Activated CD4-positive, alpha-beta T cell treated with anti-CD3 and anti-CD28 coated beads, Interleukin-2, amount 50 U/mL, for 48 hours (primary cell): ENCODE measurements at regions not wholly inside any gene's neighbourhood (a gene's known extent, or its start where the extent isn't known, plus 50 kb on each side); places are given as distances from the start of the nearest gene placed in this dataset.
"Not testable (repeated sequence)": the region's sequence is repeated elsewhere in the genome, so short reads cannot be mapped to it uniquely, and the experiment has no call there.

Source experiments
- DNase-seq, 2 experiments: peaks; one replicate each; pipeline ENCODE4 v3.0.0-alpha.2; 2020

DNA sequence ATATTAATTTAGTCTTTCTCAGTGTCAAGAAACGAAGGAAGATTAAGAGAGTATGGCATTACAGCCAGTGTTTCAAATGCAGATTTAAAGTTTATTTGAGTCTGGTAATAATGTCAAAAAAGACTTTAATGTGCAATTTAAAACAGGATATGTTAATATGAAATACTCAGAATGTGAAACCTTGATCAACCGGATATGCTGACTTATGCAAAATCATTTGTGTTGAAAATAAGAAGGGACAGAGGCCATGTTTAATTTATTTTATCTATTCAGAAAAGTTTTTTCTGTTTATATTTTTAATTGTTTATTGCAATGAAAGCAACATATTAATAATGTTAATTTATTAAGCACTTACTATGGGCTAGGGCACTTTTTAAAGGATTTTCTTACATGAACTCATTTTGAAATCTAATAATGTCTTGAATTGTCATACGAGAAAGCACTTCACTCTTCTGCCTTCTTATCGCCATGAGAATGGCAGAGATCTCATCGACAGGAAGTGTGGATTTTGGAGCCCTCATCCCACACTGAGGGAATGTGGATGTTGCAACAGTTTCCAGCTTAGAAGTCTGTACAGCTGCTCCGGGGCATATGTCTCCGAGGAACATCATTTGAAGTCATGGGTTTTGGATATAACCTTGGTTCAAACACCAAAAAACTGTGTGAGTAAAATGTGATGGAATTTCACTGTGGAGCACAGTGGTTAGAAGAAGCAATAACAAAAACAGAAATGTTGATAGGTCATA is 1410.4 kb downstream of the EPHA7 start:
- no peak for DNase-seq

- no peak for DNase-seq
These were observed 1413.2 kb upstream of the MAP3K7 start for GRCh38 chr6:92000112-92000511.

DNA sequence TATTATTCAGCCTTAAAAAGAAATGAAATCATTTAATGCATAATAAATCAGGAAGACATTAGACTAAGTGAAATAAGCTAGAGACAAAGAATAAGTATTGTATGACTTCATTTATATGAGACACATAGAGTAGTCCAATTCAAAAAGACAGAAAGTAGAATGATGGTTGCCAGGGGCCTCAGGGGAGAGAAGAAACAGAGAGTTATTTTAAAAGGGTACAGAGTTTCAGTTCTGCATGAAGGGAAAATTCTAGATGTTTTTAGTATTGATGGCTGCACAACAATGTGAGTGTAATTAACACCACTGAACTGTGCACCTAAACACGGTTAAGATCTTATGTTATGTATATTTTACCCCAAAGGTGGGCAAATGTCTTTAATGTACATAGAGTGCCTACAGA is 1407.9 kb upstream of the MAP3K7 start:
- DNase-seq = no peak

GRCh38 chr6:91982559-91982958 is 1395.7 kb upstream of the MAP3K7 start:
- no peak for DNase-seq

GRCh38 chr6:91976797-91977196 is 1389.9 kb upstream of the MAP3K7 start:
- no peak for DNase-seq

- DNase-seq = no peak
These were observed 1383.8 kb upstream of the MAP3K7 start for GRCh38 chr6:91970700-91971099.

- no peak for DNase-seq
These were observed 1379.0 kb upstream of the MAP3K7 start for GRCh38 chr6:91965872-91966271.

DNA sequence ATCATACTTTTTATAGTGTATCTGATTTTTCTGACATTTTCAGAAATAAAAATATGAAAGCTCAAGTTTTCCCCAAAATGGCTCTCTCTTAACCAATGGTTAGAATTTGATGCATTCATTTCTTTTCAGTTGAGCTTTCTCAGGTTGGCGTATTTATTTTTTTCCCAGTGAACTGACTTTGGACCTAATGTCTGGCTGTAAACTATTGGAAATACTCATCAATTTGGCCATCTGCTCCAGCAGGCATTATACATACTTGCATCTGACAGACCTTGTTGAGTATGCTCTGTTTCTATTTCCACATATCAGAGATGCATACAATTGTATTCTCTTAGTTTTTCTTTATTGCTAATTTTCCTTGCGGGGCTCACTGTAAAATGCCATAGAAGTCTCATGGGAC is 1374.8 kb upstream of the MAP3K7 start:
- no peak for DNase-seq

DNA sequence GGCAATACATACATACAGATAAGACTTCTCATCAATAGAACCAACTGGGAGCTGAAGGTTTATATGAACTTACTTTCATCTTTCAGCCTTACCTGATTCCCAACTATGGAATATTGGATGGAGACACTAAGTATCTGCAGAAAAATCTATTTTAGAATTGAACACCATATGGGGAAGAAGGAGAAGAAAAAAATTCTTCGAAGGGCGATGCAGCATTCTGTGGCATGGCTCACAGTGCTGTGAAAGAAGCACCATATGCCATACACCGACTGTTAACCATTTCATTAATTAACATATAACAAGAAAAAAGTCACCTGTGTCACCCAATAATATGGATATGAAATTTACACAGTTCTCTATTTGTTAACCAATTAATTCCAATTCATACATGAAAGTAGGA is 1374.4 kb upstream of the MAP3K7 start:
- DNase-seq = no peak

GRCh38 chr6:91941838-91942237 is 1355.0 kb upstream of the MAP3K7 start:
- DNase-seq = no peak

GRCh38 chr6:91940801-91941200 is 1353.9 kb upstream of the MAP3K7 start:
- DNase-seq = no peak

DNA sequence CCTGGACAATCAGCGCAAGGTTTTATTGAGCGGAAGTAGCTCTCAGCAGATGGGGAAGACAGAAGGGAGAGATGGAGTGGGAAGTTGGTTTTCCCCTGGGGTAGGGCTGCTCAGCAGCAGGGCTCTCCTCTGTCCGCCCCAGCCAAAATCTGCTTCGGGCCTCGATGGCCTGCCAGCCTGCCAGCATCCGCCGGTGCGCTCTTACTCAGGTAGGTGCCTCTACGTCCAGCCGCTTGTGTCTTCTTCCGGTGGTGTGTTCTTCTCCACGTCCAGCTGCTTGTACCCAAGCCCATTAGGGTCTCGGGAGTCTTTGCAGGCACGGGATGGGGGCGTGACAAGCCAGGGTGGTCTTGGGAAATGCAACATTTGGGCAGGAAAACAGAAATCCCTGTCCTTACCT is 1340.0 kb upstream of the MAP3K7 start:
- no peak for DNase-seq

GRCh38 chr6:91926361-91926760 is 1339.5 kb upstream of the MAP3K7 start:
- no peak for DNase-seq

DNA sequence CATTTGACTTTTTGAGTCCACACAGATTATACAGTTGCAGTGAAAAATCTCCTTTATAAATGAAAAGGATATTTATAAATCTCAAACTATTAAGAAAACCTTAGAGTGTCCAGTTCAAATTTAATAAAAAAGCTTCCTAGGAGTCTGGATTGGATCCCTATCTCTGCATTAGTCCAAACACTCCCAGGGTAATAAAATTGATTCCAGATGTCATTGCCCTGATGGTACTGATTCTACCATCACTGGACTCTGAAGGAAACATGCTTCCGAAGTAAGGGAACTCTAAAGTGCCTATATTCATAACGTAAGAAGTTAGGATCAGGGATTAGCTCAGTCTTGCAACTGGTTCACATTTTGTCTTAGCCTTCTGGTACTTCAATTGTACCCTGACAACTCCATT is 1325.1 kb upstream of the MAP3K7 start:
- no peak for DNase-seq

DNA sequence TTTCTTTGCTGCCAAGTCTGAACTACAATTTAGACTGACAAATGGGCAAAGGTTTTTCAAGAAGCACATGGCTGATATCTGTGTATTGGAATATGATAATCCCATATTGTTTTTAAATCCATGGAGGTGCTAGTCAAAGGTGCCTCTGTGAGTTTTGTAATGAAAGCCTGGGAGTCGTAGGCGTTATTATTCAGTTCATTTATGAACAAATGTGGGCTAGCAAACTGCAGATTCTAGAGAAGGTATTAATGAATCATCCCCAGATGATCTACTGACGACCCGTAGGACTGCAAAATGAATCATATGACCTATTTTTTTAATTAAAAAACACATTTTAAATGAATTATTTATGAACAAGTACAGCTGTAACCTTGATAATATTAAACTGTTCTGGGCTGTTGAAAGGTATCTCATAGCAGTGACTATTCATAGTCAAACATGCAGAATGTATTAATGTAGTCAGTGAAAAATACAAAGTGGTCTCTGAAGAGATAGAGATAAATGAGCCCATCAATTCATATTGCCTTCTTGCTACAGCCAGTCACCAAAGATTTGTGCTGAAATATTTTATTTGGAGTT is 1317.8 kb upstream of the MAP3K7 start:
- DNase-seq = no peak

DNA sequence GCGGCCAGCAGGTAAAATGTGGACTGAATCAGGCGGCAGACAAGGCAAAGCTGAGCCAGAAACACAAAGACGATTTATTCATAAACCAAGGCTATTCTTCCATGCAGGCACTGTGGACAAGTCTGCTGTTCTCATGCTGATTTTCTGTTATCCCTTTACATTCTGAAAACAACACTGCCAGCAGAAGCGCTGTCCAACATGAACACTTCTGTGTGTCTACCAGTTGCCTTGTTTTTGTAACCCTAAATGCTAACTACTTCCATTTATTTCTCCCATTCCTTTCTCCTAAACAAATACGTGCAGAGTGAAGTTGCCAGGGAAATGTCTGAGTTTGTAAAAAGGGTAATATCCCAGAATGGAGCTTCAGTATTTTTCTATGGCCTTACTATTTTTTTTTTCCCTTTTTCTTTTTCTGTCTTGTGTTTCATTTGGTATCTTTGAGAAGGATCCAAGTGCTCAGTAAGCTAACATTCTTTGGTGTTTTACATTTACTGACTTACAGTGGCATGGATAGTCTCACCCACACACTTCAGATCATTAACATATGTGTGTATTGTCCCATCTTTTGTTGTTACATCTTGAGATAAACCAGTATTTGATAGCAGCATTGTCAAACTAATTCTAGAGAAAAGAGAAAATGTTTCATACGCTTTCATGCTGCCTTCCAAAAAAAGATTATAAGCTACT is 1308.9 kb upstream of the MAP3K7 start:
- DNase-seq = no peak

DNA sequence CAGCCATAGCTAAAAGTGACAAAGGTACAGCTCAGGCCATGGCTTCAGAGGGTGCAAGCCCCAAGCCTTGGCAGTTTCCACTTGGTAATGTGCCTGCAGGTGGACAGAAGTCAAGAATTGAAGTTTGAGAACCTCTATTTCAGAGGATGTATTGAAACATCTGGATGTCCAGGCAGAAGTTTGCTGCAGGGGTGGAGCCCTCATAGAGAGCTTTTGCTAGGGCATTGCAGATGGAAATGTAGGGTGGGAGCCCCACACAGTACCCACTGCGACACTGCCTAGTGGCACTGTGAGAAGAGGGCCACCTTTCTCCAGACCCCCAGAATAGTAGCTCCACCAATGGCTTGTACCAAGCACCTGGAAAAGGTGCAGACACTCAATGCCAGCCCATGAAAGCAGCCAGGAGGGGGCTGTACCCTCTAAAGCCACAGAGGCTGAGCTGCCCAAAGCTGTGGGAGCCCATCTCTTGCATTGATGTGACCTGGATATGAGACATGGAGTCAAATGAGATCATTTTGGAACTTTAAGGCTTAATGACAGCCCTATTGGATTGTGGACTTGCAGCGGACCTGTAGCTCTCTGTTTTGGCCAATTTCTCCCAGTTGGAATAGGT is 1299.4 kb upstream of the MAP3K7 start:
- no peak for DNase-seq

- DNase-seq = not testable (repeated sequence)
These were observed 1294.9 kb upstream of the MAP3K7 start for GRCh38 chr6:91881791-91882190.

DNA sequence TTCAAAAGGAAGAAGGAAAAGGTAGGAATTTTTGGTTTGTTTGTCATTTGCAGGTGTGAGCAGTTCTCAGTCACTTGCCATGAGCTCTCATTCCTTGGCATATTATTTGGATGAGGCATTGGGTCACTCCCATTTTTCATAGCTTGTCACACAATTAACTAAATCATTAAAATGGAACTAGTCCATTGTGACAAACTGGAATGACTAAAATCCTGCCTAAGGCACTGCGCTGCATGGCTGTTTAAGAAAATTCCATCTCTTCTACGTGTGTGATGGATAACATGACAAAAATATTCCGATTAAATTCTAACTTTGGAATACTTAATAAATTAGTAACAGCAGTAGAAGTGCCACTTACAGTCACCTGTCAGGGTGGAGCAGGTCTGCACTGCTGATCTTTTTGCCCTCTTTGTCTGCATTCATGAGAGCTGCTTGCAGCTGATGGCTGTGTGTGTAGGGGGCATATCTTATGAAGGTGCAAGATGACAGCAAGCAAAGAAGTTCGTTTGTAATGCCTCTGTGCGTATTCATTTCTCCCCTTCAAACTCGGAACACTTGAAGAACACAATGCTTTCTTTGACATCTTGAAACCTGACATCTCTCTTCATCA is 1292.6 kb upstream of the MAP3K7 start:
- DNase-seq = no peak

- DNase-seq = no peak
These were observed 1291.1 kb upstream of the MAP3K7 start for GRCh38 chr6:91877994-91878393.

GRCh38 chr6:91874971-91875370 is 1288.1 kb upstream of the MAP3K7 start:
- DNase-seq = no peak

DNA sequence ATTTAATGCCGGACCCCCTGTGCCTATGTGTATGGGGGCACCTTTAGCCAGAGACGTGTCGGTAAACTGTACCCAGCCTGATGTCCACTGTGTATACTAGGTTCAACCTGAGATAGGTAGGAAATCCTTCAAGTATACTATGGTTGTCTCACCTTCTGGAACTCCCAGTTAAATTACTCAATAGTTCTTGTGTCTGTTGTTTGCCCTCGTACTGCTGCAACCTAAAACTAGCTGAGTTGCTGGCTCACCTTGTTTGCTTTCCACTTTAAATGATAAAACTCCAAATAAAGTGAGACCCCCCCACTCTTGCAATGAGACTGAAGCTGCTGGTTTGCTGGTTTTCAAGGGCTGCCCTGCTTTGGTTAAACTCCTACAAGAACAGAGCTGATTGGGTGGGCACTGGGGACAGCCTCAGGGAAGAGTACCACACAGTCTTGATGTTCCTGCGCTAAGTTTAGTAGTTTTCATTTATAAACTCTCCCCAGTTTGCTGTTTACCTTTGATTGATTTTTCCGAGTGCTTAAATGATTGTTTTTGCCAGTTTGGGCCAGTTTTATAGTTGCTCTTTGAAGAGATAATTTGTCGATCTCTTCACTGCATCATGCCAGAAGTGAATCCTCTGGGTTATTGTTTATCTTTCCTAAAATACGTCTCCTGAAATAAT is 1281.8 kb upstream of the MAP3K7 start:
- no peak for DNase-seq

DNA sequence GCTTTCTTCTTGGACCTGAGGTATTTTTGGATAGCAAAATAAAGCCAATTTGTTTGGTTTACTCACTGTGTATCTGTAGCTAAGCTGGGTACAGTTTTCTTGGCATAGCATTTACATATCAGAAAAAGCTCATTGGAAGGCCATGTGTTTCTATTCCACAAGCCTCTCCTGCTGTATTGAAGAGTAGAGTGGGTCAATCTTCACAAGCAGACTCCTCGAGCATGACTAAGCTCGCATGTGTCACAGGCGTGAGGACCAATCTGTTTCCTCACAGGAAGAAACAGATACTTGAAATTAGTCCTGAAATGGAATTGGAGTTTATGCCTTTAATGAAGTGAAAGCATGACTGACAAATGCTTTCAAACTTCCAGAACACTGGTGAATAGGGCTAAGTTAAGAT is 1279.0 kb upstream of the MAP3K7 start:
- DNase-seq = no peak
